PC-9 (cell line): ENCODE measurements at regions not wholly inside any gene's neighbourhood (a gene's known extent, or its start where the extent isn't known, plus 50 kb on each side); places are given as distances from the start of the nearest gene placed in this dataset.
"Not testable (repeated sequence)": the region's sequence is repeated elsewhere in the genome, so short reads cannot be mapped to it uniquely, and the experiment has no call there.

Source experiments
- BruUV-seq: library from RNA; stranded (reverse); fragments of 400-500 nt; replicated peaks from 2 replicates; lab custom pipeline; 2021; lab: Mats Ljungman, UMichigan
- CTCF ChIA-PET: fragments of 300-600 bp; sonication (Branson Sonifier 250); formaldehyde crosslinking; loops from one replicate; lab custom pipeline; 2022; ENCODE audit warnings: antibody characterized with exemption; lab: Charles Lee
- POLR2A ChIA-PET: fragments of 300-600 bp; sonication (Branson Sonifier 250); formaldehyde crosslinking; loops from one replicate; lab custom pipeline; 2022; ENCODE audit warnings: antibody characterized with exemption; ENCODE audit not compliant: unreplicated experiment; lab: Charles Lee
- DNase-seq, 2 experiments: peaks; one replicate each; pipeline versions ENCODE4 v3.0.0 to v3.0.0-alpha.2; 2015 to 2022; ENCODE audit warnings: mixed read lengths in 1 of 2
- H2AFZ ChIP-seq: fragments of 200-600 bp; sonication (generic); 2 replicates; pipeline ENCODE4 v1.8.1; 2017; ENCODE audit warnings: antibody characterized with exemption
- H3F3A ChIP-seq: fragments of 200-600 bp; sonication (generic); 2 replicates; pipeline ENCODE4 v1.8.1; 2017; ENCODE audit warnings: antibody characterized with exemption, mild to moderate bottlenecking, low read depth; ENCODE audit not compliant: insufficient read depth
- H3K27ac ChIP-seq: fragments of 200-600 bp; sonication (generic); 2 replicates; pipeline ENCODE4 v1.6.1; 2016; ENCODE audit warnings: mixed run types
- H3K27me3 ChIP-seq: fragments of 200-600 bp; sonication (generic); 2 replicates; pipeline ENCODE4 v1.6.1; 2016; ENCODE audit warnings: low read depth, mixed run types; ENCODE audit not compliant: insufficient read depth
- H3K36me3 ChIP-seq: fragments of 200-600 bp; sonication (generic); 2 replicates; pipeline ENCODE4 v1.6.1; 2016; ENCODE audit warnings: low read depth, mixed run types
- H3K4me1 ChIP-seq: fragments of 200-600 bp; sonication (generic); replicated peaks from 2 replicates; pipeline ENCODE4 v1.6.1; 2016; ENCODE audit warnings: mixed run types; ENCODE audit not compliant: insufficient read depth
- H3K4me2 ChIP-seq: fragments of 200-600 bp; sonication (generic); 2 replicates; pipeline ENCODE4 v1.6.1; 2017; ENCODE audit warnings: mixed run types
- H3K4me3 ChIP-seq: fragments of 200-600 bp; sonication (generic); 2 replicates; pipeline ENCODE4 v1.6.1; 2016; ENCODE audit warnings: mixed run types
- H3K79me2 ChIP-seq: fragments of 200-600 bp; sonication (generic); 2 replicates; pipeline ENCODE4 v1.6.1; 2017; ENCODE audit warnings: low read depth, mixed run types
- H3K9me2 ChIP-seq: fragments of 200-600 bp; sonication (generic); 2 replicates; pipeline ENCODE4 v1.8.1; 2017; ENCODE audit warnings: mild to moderate bottlenecking; ENCODE audit not compliant: insufficient read depth
- H3K9me3 ChIP-seq: fragments of 200-600 bp; sonication (generic); 2 replicates; pipeline ENCODE4 v1.8.1; 2016; ENCODE audit warnings: low read depth; ENCODE audit not compliant: insufficient read depth
- H4K20me1 ChIP-seq: fragments of 200-600 bp; sonication (generic); 2 replicates; pipeline ENCODE4 v1.8.1; 2017; ENCODE audit not compliant: insufficient read depth
- EZH2 ChIP-seq: fragments of 200-600 bp; sonication (generic); IDR thresholded peaks from 2 replicates; pipeline ENCODE4 v1.8.0; 2017; ENCODE audit warnings: antibody characterized with exemption, low read depth
- intact Hi-C: fragments of 100-400 bp; cut with micrococcal nuclease; formaldehyde crosslinking; loops from one replicate; pipeline ENCODE4 v1.10.0; 2022; ENCODE audit not compliant: unreplicated experiment
- TF ChIP-seq, protein P1 (sequence below): fragments of 200-600 bp; sonication (generic); conservative IDR thresholded peaks from 2 replicates; pipeline ENCODE4 v1.6.1; 2017; ENCODE audit warnings: mixed run types, antibody characterized with exemption, mild to moderate bottlenecking, moderate library complexity

DNA sequence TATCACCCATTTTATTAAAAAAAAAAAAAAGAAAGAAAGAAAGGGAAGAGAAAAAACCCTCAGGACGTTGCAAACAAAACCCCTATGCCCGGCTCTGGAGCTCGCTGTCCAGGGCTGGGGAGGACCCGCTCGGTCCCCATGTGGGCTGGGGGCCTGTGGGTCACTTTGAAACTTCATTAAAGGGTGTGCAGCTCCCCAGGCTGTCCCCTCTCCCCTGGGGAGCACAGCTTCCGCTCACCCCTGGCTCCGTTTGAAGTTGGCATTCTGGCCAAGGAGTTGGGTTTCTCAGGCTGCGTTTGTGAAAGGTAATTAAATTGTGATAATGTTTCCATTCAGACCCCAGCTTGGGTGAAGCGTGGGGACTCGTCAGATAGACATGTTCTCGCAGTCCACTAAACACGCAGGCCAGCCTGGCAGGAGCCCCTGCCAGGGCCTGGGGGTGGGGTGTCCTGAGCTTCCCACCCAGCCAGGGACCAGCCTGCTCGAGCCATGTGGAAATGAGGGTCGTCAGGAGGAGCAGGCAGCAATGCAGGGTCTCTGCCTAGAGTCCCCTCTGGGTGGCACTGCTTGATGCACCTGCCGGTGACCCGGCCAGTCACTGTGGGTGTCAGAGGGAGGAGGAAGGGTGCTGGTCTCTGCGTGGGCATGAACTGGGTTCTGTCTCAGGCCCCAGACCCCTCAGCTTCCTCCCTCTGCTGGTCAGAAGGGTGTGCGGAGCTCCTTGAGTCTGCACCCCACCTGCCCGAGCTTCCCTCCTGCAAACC is 166.2 kb downstream of the INHBB start:
- intact Hi-C loops, result loop anchor here (5.0 kb wide), 1 partner anchor 775 kb away; no protein-coding TSS in a partner anchor
- ChIA-PET CTCF (no interaction called here), POLR2A (interaction anchor here (0.6 kb wide), 1 partner anchor 17 kb away, joined by 4 read pairs; no protein-coding TSS in a partner anchor)
- no TSS peak for BruUV-seq
- Histone ChIP-seq H3K4me2 (no peak overlapping the region), H4K20me1 (no peaks in the 10 kb centered on the region), H3F3A (no peaks in the 10 kb centered on the region), H3K4me1 (peaks cover 6% of the 10 kb centered on the region; the same call in 1 of the 2 replicates), H3K79me2 (no peaks in the 10 kb centered on the region), H3K9me3 (no peaks in the 10 kb centered on the region), H3K27me3 (no peaks in the 10 kb centered on the region), H3K4me3 (no peak overlapping the region), H3K27ac (no peak overlapping the region), H2AFZ (no peak overlapping the region), H3K9me2 (no peaks in the 10 kb centered on the region), H3K36me3 (no peaks in the 10 kb centered on the region)
- TF ChIP-seq, protein P1, sequence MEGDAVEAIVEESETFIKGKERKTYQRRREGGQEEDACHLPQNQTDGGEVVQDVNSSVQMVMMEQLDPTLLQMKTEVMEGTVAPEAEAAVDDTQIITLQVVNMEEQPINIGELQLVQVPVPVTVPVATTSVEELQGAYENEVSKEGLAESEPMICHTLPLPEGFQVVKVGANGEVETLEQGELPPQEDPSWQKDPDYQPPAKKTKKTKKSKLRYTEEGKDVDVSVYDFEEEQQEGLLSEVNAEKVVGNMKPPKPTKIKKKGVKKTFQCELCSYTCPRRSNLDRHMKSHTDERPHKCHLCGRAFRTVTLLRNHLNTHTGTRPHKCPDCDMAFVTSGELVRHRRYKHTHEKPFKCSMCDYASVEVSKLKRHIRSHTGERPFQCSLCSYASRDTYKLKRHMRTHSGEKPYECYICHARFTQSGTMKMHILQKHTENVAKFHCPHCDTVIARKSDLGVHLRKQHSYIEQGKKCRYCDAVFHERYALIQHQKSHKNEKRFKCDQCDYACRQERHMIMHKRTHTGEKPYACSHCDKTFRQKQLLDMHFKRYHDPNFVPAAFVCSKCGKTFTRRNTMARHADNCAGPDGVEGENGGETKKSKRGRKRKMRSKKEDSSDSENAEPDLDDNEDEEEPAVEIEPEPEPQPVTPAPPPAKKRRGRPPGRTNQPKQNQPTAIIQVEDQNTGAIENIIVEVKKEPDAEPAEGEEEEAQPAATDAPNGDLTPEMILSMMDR, result no peak
- TF ChIP-seq EZH2, result no peak
- DNase-seq, result no peak

DNA sequence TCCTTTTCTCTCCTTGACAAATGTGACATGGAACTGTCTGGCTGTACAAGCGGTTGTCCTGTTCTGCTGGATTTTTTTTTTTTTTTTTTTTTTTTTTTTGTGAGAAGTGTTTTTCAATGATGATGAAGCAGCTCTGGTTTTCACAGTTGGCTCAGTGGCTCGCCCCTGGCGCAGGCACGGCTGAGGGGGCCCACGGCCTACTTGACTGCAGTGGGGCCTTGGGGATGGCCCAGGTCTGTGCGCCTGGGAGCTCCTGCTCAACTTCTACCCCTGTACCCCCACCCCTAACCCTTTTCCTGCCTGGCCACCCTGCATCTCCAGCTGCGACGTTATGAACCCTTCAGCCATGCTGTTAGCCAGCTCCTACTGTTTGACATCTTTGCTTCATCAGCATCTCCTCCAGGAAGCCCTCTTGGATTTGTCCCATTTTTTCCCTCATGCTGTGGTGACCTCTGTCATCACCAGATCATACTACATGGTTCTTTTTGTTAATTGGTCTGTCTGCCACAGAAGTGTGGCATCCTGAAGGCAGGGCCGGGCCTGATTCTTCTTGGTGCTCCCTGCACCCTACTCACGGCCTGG is 167.9 kb downstream of the INHBB start:
- CTCF ChIA-PET, result interaction anchor here (0.6 to 0.7 kb wide), 2 partner anchors 181 to 1236 kb away, joined by 3 read pairs; no protein-coding TSS in a partner anchor
- Histone ChIP-seq H3K36me3 (no peaks in the 10 kb centered on the region), H3K4me1 (0 out of 2 replicates have a peak, but pooled peaks cover 2% of the 10 kb centered on the region), H3K79me2 (no peaks in the 10 kb centered on the region), H3K4me2 (no peak overlapping the region), H3K4me3 (no peak overlapping the region), H3K27me3 (no peaks in the 10 kb centered on the region), H4K20me1 (no peaks in the 10 kb centered on the region), H3K9me2 (no peaks in the 10 kb centered on the region), H3F3A (no peaks in the 10 kb centered on the region), H3K9me3 (no peaks in the 10 kb centered on the region), H2AFZ (no peak overlapping the region), H3K27ac (no peak overlapping the region)
- no peak for TF ChIP-seq EZH2
- TF ChIP-seq, protein P1, result no peak
- no peak for DNase-seq
- no TSS peak for BruUV-seq
- intact Hi-C loops, result loop anchor here (5.0 kb wide), 1 partner anchor 777 kb away; no protein-coding TSS in a partner anchor
- POLR2A ChIA-PET, result interaction anchor here (0.5 kb wide), 1 partner anchor 172 kb away, joined by 3 read pairs; no protein-coding TSS in a partner anchor

DNA sequence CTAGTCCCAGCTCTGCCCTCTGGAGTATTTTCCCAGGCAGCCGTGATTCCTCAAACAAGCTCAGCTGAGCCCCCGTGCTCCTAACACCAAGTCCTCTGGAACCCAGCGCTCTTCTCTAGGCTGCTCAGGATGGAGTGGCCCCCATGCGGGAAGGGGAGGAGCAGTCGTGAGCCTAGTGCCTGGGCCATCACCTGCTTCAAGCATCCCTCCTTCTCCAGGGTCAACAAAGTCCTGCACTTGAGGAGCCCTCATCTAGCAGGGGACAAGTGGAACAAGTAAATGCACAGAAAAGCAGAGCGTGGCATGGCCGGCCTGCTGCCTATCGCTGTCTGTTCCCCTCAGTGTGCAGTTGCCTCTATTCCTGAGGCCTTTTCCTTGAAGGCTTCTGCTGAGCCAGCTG is 168.6 kb downstream of the INHBB start:
- POLR2A ChIA-PET, result no interaction called here
- H3K79me2 ChIP-seq, result no peaks in the 10 kb centered on the region
- no peaks in the 10 kb centered on the region for H3K27me3 ChIP-seq
- no peaks in the 10 kb centered on the region for H3K36me3 ChIP-seq
- no peaks in the 10 kb centered on the region for H3F3A ChIP-seq
- DNase-seq, result no peak
- H3K27ac ChIP-seq, result no peak overlapping the region
- H3K4me1 ChIP-seq, result no peaks in the 10 kb centered on the region
- no peak overlapping the region for H3K4me2 ChIP-seq
- no TSS peak for BruUV-seq
- H3K9me3 ChIP-seq, result no peaks in the 10 kb centered on the region
- H4K20me1 ChIP-seq, result no peaks in the 10 kb centered on the region
- TF ChIP-seq EZH2, result no peak
- TF ChIP-seq, protein P1, result no peak
- intact Hi-C loops, result loop anchor here (5.0 kb wide), 1 partner anchor 777 kb away; no protein-coding TSS in a partner anchor
- no peaks in the 10 kb centered on the region for H3K9me2 ChIP-seq
- CTCF ChIA-PET, result no interaction called here
- H2AFZ ChIP-seq, result no peak overlapping the region
- no peak overlapping the region for H3K4me3 ChIP-seq

DNA sequence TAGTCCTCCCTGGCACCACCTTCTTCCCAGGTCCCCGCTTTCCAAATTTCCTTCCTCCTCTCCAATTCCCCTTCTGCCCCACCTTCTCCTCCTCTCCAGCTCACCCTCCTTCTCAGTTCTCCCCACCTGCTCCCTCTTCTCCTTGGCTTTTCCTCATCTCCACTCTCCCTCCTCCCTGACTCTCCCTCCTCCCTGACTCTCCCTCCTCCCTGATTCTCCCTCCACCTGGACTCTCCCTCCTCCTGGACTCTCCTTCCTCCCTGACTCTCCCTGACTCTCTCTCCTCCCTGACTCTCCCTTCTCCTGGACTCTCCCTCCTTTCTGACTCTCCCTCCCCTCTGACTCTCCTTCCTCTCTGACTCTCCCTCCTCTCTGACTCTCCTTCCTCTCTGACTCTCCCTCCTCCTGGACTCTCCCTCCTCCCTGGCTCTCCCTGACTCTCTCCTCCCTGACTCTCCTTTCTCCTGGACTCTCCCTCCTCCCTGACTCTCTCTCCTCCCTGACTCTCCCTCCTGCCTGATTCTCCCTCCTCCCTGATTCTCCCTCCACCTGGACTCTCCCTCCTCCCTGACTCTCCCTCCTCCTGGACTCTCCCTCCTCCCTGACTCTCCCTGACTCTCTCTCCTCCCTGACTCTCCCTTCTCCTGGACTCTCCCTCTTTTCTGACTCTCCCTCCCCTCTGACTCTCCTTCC is 169.3 kb downstream of the INHBB start:
- H3F3A ChIP-seq, BruUV-seq, H3K27me3 ChIP-seq, H3K27ac ChIP-seq, H3K9me3 ChIP-seq, H3K79me2 ChIP-seq, CTCF ChIA-PET, DNase-seq, intact Hi-C loops, H4K20me1 ChIP-seq, H3K4me1 ChIP-seq, H3K36me3 ChIP-seq, H3K9me2 ChIP-seq, POLR2A ChIA-PET, H3K4me3 ChIP-seq, H2AFZ ChIP-seq, H3K4me2 ChIP-seq: not testable (repeated sequence)
